Limb (tissue), 2 donors: ENCODE measurements at regions not wholly inside any gene's neighbourhood (a gene's known extent, or its start where the extent isn't known, plus 50 kb on each side); places are given as distances from the start of the nearest gene placed in this dataset.

Experiments
- DNase-seq, 2 donors: peaks; one replicate each; pipeline ENCODE4 v3.0.0-alpha.2; 2016; ENCODE audit errors: extremely low spot score in 2 of 2

DNA sequence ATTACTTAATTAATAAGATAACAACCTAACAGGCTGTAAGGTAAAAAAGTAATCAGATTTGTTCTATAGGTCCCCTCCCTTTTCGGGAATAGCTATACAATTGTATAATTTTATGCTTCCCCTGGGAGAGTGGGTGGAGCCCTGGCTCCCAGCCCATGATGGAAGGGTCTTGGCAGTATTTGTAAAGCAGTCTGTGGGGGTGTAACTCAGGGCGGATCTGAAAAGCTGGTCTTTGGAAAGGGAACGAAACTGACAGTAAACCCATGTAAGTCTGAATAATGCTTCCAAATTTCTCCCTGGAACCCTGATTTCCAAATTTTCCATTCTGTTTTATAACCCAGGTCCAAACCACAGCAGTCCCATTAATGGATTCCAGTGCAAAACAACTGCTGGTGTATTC, 110.4 kb downstream of the DAD1 start:
- DNase-seq = peak; percentile 72 to 83

DNA sequence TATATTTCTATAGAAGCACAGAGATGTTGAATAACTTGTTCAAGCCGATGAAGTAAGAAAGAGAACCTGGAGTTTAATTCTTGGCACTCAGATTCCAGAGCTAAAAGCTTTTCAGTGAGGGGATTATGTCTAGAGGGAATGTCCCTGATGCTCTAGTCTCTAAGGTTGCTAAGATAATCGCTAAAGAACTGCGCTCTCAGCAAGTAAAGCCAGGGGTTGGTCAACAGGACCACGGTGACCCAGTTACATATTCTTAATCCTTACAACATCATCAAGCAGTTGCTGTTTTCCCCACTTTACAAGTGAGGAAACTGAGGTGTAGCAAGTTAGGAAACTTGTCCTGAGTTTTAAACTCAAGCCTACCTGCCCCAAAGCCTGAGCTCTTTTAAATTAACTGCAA, 110.8 kb downstream of the DAD1 start:
- no peak for DNase-seq

DNA sequence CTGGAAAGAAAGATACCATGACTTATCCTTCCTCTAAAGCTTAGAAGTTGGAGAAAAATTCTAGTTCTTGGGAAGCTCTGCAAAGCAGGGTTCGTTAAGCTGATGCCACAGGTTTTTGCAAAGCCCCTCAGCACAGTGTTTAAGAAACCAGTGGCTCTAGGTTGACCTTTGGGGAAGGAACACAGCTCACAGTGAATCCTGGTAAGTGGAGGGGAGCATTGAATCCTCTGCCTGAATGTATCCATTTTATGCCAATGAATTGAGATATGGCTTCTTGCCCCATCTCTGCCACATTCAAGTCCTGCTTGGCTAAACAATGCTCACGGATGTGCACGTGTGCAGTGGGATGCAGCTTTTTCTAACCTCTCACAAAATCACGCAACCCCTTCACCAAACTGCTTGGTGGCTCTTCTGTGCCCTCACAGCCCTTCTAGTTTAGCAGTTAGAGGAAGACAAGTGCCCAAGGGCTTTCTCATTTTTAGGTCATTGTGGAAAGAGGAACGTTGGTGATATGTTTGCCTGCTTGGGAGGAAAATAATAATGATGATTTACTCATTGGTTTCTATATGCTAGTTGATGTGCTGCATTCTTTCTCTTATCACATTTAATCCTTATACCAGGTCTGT, 111.3 kb downstream of the DAD1 start:
- DNase-seq = no peak

- DNase-seq = no peak
These were observed 112.1 kb downstream of the DAD1 start for GRCh38 chr14:22476887-22477286.

DNA sequence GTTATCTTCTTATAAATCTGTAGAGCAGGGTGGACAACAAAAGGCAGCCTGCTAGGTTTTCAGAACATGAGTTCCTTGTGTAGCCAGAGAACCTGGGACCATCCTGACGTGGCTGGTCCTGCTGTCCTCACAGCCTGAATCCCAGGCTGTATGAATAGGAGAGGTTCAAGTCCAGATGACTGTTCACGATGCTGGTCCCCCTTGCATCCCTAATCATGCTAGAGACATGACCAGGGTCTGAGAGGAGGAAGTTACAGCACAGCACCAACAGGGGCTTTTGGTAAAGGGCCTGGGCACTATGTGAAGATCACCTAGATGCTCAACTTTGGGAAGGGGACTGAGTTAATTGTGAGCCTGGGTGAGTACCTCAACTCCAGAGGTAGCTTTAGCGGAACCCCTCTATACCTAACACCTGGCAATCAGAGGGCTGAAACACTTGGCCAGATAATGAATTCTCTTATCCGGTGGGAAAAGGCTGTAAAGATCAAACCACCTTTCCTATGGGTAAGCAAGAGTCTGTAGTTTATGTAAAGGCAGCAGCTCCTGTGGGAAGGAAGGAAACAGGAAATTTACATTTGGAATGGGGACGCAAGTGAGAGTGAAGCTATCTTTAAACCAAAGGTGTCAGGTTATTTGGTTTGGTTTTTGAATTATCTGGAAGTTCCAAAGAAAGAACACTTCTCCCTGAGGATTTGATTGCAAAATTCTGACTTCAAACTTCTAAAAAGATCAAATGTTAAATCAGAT, 112.8 kb downstream of the DAD1 start:
- no peak for DNase-seq

GRCh38 chr14:22475381-22475780, 113.6 kb downstream of the DAD1 start:
- DNase-seq = no peak

GRCh38 chr14:22474730-22475351, 114.2 kb downstream of the DAD1 start:
- no peak for DNase-seq

DNA sequence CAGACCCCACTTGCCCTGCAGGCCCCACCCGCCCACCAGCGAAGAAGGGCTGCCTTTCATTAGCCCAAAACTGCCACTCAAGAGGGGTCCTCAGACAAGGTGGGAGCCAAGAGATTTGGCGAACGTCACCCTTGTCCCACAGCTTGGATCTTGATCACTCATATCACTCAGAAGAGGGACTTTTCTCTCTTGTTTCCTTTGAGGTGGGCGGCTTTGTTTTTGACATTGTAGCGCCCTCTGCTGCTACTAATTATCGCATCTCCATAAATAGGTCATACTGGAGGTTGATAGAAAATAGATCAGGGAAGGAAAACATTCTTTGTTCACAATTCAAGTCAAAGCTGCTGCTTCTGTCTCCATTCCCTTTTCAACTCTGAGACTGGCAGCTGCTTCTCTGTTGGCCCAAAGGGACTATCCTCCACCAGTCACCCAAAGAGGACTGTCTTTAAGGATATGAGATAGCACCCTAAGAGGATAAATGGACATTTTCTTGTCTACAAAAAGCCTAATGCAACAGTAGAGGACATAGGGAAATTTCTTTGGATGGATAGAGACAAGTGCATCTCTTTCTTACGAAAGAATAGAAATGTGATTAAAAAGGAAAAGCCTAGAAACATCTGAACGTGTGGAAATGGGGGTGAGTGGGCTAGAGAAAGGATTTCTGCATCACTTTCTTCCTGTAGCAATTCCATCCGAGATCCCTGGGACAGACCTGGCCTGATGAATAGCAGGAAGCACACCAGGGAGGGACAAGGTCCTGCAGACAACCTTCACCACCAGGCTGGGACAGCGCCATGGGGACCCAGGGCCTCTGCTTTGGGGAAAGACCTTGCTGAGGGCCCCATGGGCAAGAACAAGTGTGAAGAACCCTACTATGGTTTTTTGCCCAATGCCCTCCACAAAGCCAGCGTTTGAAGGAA, 115.8 kb downstream of the DAD1 start:
- DNase-seq = no peak

GRCh38 chr14:22472466-22472865, 116.6 kb downstream of the DAD1 start:
- no peak for DNase-seq

DNA sequence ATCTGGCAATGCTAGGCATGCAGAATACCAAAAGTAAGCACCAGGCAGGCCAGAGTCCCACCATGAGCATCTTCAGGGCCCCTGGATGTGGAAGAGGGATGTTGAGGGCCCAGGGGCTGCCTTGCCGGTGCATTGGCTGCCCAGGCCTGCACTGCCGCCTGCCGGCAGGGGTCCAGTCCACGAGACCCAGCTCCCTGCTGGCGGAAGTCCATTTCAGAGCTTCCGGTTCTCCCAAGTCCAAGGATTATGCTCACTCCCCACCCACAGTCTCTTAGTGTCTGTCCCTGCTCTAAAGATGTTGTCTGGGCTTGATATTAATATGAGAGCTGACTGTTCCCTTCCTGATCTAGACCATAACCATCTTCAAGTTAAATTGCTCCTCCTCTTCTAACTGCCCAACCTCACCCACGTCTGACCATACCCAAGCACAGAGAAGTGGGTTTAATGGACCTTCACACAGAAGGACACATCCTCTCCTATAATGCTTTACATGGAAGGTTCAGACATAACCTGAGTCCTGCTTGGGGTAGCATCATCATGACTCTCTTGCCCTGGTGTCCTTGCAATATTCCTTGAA, 117.4 kb downstream of the DAD1 start:
- peak in 1 of 2 donors; percentile 59 for DNase-seq

DNA sequence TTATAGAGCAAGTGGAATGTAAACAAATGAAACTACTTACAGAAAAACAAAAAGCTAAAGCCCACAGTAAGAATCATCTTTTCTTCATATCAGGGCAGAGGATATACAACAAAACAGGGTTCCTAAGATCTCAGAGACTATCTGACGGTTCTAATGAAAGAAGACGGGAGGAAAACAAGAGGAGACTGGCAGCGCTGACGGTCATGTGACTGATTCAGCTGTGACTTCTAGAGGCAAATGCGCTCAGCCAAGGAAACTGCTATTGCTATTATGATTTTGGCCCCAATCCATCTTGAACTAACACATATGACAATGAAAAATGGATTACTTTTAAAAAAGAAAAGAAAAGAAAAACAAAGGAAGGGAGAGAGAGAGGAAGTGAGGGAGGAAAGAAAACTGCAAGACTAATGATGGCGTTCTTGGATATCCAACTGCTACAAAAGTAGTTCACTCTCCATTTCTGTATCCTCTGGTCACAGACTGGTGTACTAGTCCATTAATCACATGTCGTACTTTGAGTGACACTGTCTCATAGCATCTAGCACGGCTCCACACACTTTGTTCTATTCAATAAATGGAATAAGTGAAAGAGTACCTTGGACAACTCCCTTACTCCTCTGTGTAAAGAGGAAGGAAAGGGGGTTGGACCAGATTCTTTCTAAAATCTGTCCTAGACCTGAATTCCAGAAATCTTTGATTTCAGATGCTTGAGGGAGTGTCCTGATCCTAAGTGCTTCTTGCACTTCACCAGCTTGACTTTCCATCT, 119.3 kb downstream of the DAD1 start:
- no peak for DNase-seq

GRCh38 chr14:22468830-22469229, 120.2 kb downstream of the DAD1 start:
- DNase-seq = no peak

- DNase-seq = no peak
These were observed 122.5 kb downstream of the DAD1 start for GRCh38 chr14:22466491-22466890.

GRCh38 chr14:22465201-22465840, 123.7 kb downstream of the DAD1 start:
- no peak for DNase-seq

DNA sequence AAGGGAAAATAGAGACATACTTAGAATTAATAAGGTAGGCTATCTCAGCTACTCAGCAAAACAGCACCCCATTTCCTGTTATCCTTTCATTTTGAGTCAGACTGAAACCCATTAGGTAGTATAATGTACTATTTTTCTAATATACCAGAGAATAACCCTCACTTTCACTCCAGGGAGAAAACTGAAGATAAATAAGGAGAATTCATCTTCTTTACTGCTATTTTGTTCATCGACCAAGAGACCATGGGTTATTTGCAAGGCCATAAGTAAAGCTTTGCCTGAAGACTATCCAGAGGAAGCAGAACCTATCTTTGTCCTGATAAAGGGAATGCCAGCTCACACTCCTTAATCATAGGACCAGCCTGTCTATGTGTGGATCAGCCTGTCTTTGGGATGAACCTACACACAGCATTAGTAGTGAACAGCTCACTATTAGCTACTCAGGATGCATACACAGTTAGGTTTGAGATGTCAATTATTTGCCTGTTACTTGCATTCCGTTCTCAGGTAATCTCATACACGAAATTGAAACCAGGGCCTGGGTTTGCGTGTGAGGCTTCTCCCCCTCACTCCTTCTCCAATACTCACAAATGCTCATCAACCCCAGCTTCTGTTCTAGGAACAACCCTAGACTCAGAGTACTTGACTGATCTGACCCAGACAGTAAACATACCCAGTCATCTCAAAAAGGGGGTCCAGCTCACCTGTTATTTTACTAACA, 124.4 kb downstream of the DAD1 start:
- no peak for DNase-seq

GRCh38 chr14:22463763-22464173, 125.3 kb downstream of the DAD1 start:
- no peak for DNase-seq

GRCh38 chr14:22462923-22463322, 126.1 kb downstream of the DAD1 start:
- DNase-seq = no peak

- no peak for DNase-seq
These were observed 128.4 kb downstream of the DAD1 start for GRCh38 chr14:22460461-22461195.

GRCh38 chr14:22458737-22459136, 130.3 kb downstream of the DAD1 start:
- no peak for DNase-seq
